HG02885 (cell line): ENCODE measurements at regions not wholly inside any gene's neighbourhood (a gene's known extent, or its start where the extent isn't known, plus 50 kb on each side); places are given as distances from the start of the nearest gene placed in this dataset.

Experiments used
- ATAC-seq: cut with Tn5 transposase; IDR thresholded peaks from one replicate; pipeline ENCODE4 v1.9.1; 2021; ENCODE audit warnings: mild to moderate bottlenecking; ENCODE audit not compliant: unreplicated experiment, poor library complexity

- no peak for ATAC-seq
Measured at GRCh38 chr14:97281741-97282140, 484.6 kb downstream of the VRK1 start.

GRCh38 chr14:97282210-97283004 lies 485.2 kb downstream of the VRK1 start:
- ATAC-seq: no peak

GRCh38 chr14:97283005-97283403 lies 485.8 kb downstream of the VRK1 start:
- no peak for ATAC-seq

- no peak for ATAC-seq
Measured at GRCh38 chr14:97283426-97283825, 486.2 kb downstream of the VRK1 start.

- no peak for ATAC-seq
Measured at GRCh38 chr14:97283841-97284240, 486.7 kb downstream of the VRK1 start.

- no peak for ATAC-seq
Measured at GRCh38 chr14:97287956-97288355, 490.8 kb downstream of the VRK1 start.

GRCh38 chr14:97290065-97290464 lies 492.9 kb downstream of the VRK1 start:
- no peak for ATAC-seq

- ATAC-seq: no peak
Measured at GRCh38 chr14:97290977-97291376, 493.8 kb downstream of the VRK1 start.

- no peak for ATAC-seq
Measured at GRCh38 chr14:97293659-97294058, 496.5 kb downstream of the VRK1 start.

GRCh38 chr14:97295108-97295710 lies 498.0 kb downstream of the VRK1 start:
- ATAC-seq: no peak

- ATAC-seq: no peak
Measured at GRCh38 chr14:97296176-97296575, 499.0 kb downstream of the VRK1 start.

GRCh38 chr14:97297100-97297499 lies 499.9 kb downstream of the VRK1 start:
- no peak for ATAC-seq

- no peak for ATAC-seq
Measured at GRCh38 chr14:97298331-97298730, 501.1 kb downstream of the VRK1 start.

- no peak for ATAC-seq
Measured at GRCh38 chr14:97298736-97299135, 501.6 kb downstream of the VRK1 start.

- ATAC-seq: no peak
Measured at GRCh38 chr14:97299661-97300060, 502.5 kb downstream of the VRK1 start.

GRCh38 chr14:97301931-97302559 lies 504.9 kb downstream of the VRK1 start:
- no peak for ATAC-seq

- no peak for ATAC-seq
Measured at GRCh38 chr14:97306133-97306759, 509.1 kb downstream of the VRK1 start.

GRCh38 chr14:97306760-97307246 lies 509.6 kb downstream of the VRK1 start:
- ATAC-seq: no peak

GRCh38 chr14:97311411-97311810 lies 514.2 kb downstream of the VRK1 start:
- no peak for ATAC-seq

GRCh38 chr14:97312910-97313309 lies 515.7 kb downstream of the VRK1 start:
- no peak for ATAC-seq

GRCh38 chr14:97315790-97316189 lies 518.6 kb downstream of the VRK1 start:
- no peak for ATAC-seq
